HFFc6 (cell line): ENCODE measurements at regions not wholly inside any gene's neighbourhood (a gene's known extent, or its start where the extent isn't known, plus 50 kb on each side); places are given as distances from the start of the nearest gene placed in this dataset.

Experiments
- DNase-seq: peaks from one replicate; pipeline ENCODE4 v3.0.0-alpha.2; 2018
- H3K27ac Mint-ChIP-seq: 2 replicates; pipeline ENCODE4 v1.8.0; 2020; ENCODE audit warnings: mild to moderate bottlenecking, mixed read lengths
- H3K27me3 Mint-ChIP-seq: 2 replicates; pipeline ENCODE4 v1.8.0; 2021; ENCODE audit warnings: mild to moderate bottlenecking, moderate library complexity, mixed read lengths; ENCODE audit not compliant: insufficient read depth
- H3K36me3 Mint-ChIP-seq: 2 replicates; pipeline ENCODE4 v1.8.0; 2021; ENCODE audit warnings: low read depth, mixed read lengths
- H3K4me1 Mint-ChIP-seq: 2 replicates; pipeline ENCODE4 v1.8.0; 2020; ENCODE audit warnings: low read depth, mixed read lengths
- H3K4me3 Mint-ChIP-seq: 2 replicates; pipeline ENCODE4 v1.8.0; 2020; ENCODE audit warnings: mild to moderate bottlenecking, moderate library complexity, mixed read lengths
- H3K9me3 Mint-ChIP-seq: 2 replicates; pipeline ENCODE4 v1.8.0; 2020; ENCODE audit warnings: mild to moderate bottlenecking, mixed read lengths
- TF ChIP-seq, protein P1 (sequence below): fragments of 200-600 bp; sonication (generic); IDR thresholded peaks from 2 replicates; pipeline ENCODE4 v1.5.0; 2021; ENCODE audit warnings: antibody characterized with exemption, mild to moderate bottlenecking

DNA sequence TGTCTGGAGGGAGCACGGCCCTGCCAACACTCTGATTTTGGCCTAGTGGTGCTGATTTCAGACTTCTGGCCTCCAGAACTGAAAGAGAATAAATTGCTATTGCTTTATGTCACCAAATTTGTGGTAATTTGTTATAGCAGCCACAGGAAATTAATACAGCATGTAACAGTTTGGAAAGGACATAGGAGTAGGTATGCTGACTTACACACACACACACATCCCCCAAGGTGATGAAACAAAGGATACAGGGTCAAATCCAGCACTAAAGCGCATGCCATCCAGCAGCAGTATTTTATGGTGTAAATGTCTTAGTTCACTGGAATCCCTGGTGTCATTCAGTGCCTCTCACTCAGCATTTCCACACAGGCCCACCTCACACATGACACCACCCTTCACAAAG is 72.2 kb upstream of the MAN1A2 start:
- Mint-ChIP-seq H3K27me3 (peaks cover 28% of the 10 kb centered on the region), H3K27ac (no peak overlapping the region), H3K36me3 (no peaks in the 10 kb centered on the region), H3K4me1 (no peaks in the 10 kb centered on the region), H3K9me3 (no peaks in the 10 kb centered on the region), H3K4me3 (no peak overlapping the region)
- DNase-seq: no peak
- TF ChIP-seq, protein P1, sequence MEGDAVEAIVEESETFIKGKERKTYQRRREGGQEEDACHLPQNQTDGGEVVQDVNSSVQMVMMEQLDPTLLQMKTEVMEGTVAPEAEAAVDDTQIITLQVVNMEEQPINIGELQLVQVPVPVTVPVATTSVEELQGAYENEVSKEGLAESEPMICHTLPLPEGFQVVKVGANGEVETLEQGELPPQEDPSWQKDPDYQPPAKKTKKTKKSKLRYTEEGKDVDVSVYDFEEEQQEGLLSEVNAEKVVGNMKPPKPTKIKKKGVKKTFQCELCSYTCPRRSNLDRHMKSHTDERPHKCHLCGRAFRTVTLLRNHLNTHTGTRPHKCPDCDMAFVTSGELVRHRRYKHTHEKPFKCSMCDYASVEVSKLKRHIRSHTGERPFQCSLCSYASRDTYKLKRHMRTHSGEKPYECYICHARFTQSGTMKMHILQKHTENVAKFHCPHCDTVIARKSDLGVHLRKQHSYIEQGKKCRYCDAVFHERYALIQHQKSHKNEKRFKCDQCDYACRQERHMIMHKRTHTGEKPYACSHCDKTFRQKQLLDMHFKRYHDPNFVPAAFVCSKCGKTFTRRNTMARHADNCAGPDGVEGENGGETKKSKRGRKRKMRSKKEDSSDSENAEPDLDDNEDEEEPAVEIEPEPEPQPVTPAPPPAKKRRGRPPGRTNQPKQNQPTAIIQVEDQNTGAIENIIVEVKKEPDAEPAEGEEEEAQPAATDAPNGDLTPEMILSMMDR: no peak

DNA sequence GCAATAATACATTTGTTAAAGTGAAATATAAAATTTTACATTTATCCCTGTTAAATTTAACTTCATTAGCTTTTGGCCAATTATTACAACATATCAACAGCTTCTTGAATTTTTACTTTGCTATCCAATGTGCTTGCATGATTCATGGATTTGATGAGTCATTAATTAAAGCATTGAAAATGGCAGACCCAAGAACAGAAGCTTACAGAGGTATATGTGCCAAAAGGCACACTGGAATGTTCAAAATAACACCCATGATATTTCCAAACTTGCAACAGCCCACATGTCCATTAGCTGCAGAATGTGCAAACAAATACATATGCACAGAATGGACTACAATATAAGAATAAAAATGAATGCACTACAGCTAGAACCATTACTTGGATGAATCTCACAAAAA is 76.4 kb upstream of the MAN1A2 start:
- Mint-ChIP-seq H3K4me3 (no peak overlapping the region), H3K27me3 (peaks cover 13% of the 10 kb centered on the region), H3K9me3 (no peaks in the 10 kb centered on the region), H3K4me1 (no peaks in the 10 kb centered on the region), H3K36me3 (no peaks in the 10 kb centered on the region), H3K27ac (no peak overlapping the region)
- TF ChIP-seq, protein P1: no peak
- no peak for DNase-seq

DNA sequence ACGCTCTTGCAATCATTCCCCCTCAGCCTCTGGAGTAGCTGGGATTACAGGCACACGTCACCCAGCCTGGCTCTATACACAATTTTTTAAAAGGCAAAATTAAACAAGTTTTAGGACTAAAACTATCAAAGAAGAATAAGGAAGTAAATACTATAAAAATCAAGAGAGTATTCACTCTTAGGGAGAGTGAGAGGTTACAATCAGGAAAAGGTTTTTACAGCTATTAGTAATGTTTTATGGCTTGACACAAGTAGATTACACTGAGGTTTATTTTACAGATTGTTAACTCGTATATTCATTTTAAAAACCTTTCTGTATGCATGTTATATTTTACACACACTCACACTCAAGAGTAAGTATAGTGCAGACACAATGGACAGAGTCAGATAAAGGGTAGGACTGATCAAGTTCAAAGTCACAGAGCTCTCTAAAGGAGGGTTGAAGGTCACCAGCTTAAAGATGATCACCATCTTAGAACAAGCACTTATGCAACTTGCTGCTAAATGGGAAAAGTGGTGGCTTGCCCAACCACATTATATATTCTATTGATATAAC is 77.9 kb upstream of the MAN1A2 start:
- H3K27ac Mint-ChIP-seq: no peak overlapping the region
- no peaks in the 10 kb centered on the region for H3K9me3 Mint-ChIP-seq
- H3K27me3 Mint-ChIP-seq: peaks cover 11% of the 10 kb centered on the region
- no peaks in the 10 kb centered on the region for H3K36me3 Mint-ChIP-seq
- no peaks in the 10 kb centered on the region for H3K4me1 Mint-ChIP-seq
- no peak for DNase-seq
- TF ChIP-seq, protein P1: no peak
- no peak overlapping the region for H3K4me3 Mint-ChIP-seq

DNA sequence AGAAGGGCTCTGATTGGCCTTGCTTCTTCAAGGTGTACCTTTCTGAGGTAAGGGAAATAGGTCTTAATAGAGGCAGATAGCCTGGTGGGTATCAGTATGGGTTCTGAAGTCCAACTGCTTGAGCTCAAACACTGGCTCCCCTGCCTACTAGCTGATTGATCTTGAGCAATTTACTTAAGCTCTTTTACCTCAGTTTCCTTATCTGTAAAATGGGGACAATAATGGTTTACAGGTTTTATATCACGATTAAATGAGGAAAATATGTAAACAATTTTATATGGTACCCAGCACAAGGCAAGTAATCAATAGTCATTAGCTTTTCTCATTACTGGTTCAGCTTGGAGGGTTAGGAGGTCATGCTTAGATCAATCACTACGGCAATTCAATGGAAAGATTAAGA is 75.8 kb upstream of the VTCN1 start:
- no peak overlapping the region for H3K4me3 Mint-ChIP-seq
- H3K36me3 Mint-ChIP-seq: no peaks in the 10 kb centered on the region
- no peak overlapping the region for H3K27ac Mint-ChIP-seq
- peaks cover 4% of the 10 kb centered on the region; the same call in 1 of the 2 replicates for H3K27me3 Mint-ChIP-seq
- DNase-seq: no peak
- TF ChIP-seq, protein P1: no peak
- no peaks in the 10 kb centered on the region for H3K9me3 Mint-ChIP-seq
- peaks cover 7% of the 10 kb centered on the region for H3K4me1 Mint-ChIP-seq

DNA sequence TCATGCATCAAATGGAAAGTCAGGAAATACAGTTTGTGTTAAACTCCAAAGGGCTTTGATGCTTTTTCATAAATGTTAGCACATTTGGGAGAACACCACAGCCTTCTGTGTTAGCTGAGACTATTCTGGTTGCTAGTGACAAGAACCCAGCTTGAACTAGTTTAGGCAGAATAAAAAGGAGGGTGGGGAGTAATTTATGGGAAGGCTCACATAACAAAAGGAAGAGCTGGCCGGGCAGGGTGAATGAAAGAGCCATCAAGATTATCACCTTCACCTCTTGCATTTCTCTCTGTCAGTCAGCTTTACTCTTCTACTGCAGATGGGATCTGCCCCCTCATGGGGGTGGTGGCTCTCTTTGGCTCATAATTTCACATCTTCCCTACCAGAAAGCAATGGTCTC is 75.4 kb upstream of the VTCN1 start:
- H3K36me3 Mint-ChIP-seq: no peaks in the 10 kb centered on the region
- TF ChIP-seq, protein P1: no peak
- H3K4me1 Mint-ChIP-seq: peaks cover 7% of the 10 kb centered on the region
- no peaks in the 10 kb centered on the region for H3K9me3 Mint-ChIP-seq
- DNase-seq: no peak
- H3K4me3 Mint-ChIP-seq: no peak overlapping the region
- no peak overlapping the region for H3K27ac Mint-ChIP-seq
- peaks cover 4% of the 10 kb centered on the region; the same call in 1 of the 2 replicates for H3K27me3 Mint-ChIP-seq
